Ectodermal cell (in vitro differentiated cells): ENCODE measurements at regions not wholly inside any gene's neighbourhood (a gene's known extent, or its start where the extent isn't known, plus 50 kb on each side); places are given as distances from the start of the nearest gene placed in this dataset.

Experiments
- H3K27ac ChIP-seq: 2 replicates; pipeline ENCODE4 v1.7.0; 2013; ENCODE audit warnings: mild to moderate bottlenecking, low read depth, low read length; ENCODE audit not compliant: insufficient read depth, poor library complexity, severe bottlenecking
- H3K27me3 ChIP-seq: 2 replicates; pipeline ENCODE4 v1.7.0; 2013; ENCODE audit warnings: mild to moderate bottlenecking, low read length; ENCODE audit not compliant: insufficient read depth, control insufficient read depth, poor library complexity, severe bottlenecking
- H3K36me3 ChIP-seq: one replicate; pipeline ENCODE4 v1.7.0; 2013; ENCODE audit warnings: low read length; ENCODE audit not compliant: control insufficient read depth, insufficient read depth
- H3K4me1 ChIP-seq: one replicate; pipeline ENCODE4 v1.7.0; 2013; ENCODE audit warnings: low read length; ENCODE audit not compliant: control insufficient read depth, insufficient read depth
- H3K4me3 ChIP-seq: 2 replicates; pipeline ENCODE4 v1.7.0; 2013; ENCODE audit warnings: low read depth, low read length, control low read depth; ENCODE audit not compliant: insufficient read depth
- H3K9me3 ChIP-seq: 2 replicates; pipeline ENCODE4 v1.7.0; 2013; ENCODE audit warnings: mild to moderate bottlenecking, low read length, moderate library complexity; ENCODE audit not compliant: control insufficient read depth
- whole genome bisulfite sequencing, 2 experiments: methylation state at CpG; one replicate each; pipeline ENCODE4 v1.1.7; 2013; ENCODE audit warnings: missing lambda C conversion rate in 2 of 2; 5-methylcytosine and 5-hydroxymethylcytosine counted together

- peaks cover 13% of the 10 kb centered on the region for H3K4me1 ChIP-seq
- H3K36me3 ChIP-seq, result no peaks in the 10 kb centered on the region
These were observed 80.0 kb downstream of the PLXNA1 start for GRCh38 chr3:127062926-127063325.

GRCh38 chr3:127063916-127064315 lies 81.0 kb downstream of the PLXNA1 start:
- Histone ChIP-seq H3K36me3 (no peaks in the 10 kb centered on the region), H3K27me3 (no peaks in the 10 kb centered on the region), H3K27ac (no peak overlapping the region), H3K9me3 (no peaks in the 10 kb centered on the region), H3K4me1 (peaks cover 13% of the 10 kb centered on the region), H3K4me3 (no peak overlapping the region)
- WGBS, 2 experiments, result 82 to 96% methylated on average over 4 of the region's 4 CpGs

More at GRCh38 chr3:127062926-127063325, 80.0 kb downstream of the PLXNA1 start:
- Histone ChIP-seq H3K9me3 (no peaks in the 10 kb centered on the region), H3K27me3 (no peaks in the 10 kb centered on the region), H3K27ac (no peak overlapping the region), H3K4me3 (no peak overlapping the region)
- WGBS, 2 experiments, result 88 to 89% methylated on average over 13 of the region's 13 CpGs

DNA sequence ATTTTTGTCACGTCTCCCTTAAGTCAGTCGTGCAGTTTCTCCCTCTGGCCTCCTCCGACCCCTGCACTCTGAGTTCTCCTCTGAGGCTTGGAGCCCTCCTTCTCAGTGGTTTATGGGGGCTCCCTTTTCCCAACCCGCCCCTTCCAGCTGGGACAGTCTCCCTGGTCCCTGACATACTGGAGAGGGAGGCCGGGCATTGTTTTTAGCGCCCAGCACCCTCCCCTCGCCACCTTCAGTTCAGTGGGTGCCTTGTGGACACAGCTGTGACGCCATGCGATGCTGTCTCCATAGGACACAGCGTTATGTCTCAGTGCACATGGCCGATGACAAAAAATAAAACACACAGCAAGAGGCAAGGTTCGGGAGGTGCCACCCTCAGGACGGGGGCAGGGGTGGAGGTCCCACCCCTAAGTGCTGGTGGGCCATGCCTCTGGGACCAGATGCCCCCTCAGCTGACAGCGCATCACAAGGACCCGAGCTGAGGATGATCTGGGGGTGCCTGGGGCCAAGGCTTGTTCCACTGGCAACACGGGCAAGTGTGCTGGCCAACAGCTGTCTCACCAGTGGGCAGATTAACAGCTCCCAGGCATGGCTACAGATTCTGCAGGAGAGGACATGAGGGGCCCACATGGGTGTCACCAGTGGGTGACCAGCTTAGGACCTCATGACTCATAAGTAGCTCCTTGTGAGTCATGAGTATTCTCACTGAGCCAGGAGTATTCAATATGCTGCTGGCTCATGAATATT lies 81.6 kb downstream of the PLXNA1 start:
- WGBS, 2 experiments, result 94% methylated on average over 16 of the region's 16 CpGs

DNA sequence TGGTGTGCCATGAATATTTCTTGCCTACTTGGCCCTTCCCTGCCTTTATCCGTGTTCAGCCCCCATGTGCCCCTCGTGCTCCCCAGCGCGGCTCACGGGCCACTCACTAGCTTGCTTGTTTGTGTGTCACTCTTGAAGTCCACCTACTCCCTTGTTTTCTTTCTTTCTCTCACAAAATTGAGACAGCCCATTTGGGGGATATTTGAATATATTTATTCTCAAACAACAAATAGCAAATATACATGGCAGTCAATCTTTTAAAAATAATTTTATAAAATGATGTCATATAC lies 82.2 kb downstream of the PLXNA1 start:
- no peaks in the 10 kb centered on the region for H3K27me3 ChIP-seq
- 93 to 100% methylated on average over 5 of the region's 5 CpGs for WGBS, 2 experiments
- H3K4me3 ChIP-seq, result no peak overlapping the region
- H3K36me3 ChIP-seq, result no peaks in the 10 kb centered on the region
- H3K27ac ChIP-seq, result no peak overlapping the region
- H3K4me1 ChIP-seq, result peaks cover 13% of the 10 kb centered on the region
- H3K9me3 ChIP-seq, result no peaks in the 10 kb centered on the region

More for the DNA sequence above, 81.6 kb downstream of the PLXNA1 start:
- Histone ChIP-seq H3K27ac (no peak overlapping the region), H3K4me1 (peaks cover 13% of the 10 kb centered on the region), H3K4me3 (no peak overlapping the region), H3K9me3 (no peaks in the 10 kb centered on the region), H3K36me3 (no peaks in the 10 kb centered on the region), H3K27me3 (no peaks in the 10 kb centered on the region)

DNA sequence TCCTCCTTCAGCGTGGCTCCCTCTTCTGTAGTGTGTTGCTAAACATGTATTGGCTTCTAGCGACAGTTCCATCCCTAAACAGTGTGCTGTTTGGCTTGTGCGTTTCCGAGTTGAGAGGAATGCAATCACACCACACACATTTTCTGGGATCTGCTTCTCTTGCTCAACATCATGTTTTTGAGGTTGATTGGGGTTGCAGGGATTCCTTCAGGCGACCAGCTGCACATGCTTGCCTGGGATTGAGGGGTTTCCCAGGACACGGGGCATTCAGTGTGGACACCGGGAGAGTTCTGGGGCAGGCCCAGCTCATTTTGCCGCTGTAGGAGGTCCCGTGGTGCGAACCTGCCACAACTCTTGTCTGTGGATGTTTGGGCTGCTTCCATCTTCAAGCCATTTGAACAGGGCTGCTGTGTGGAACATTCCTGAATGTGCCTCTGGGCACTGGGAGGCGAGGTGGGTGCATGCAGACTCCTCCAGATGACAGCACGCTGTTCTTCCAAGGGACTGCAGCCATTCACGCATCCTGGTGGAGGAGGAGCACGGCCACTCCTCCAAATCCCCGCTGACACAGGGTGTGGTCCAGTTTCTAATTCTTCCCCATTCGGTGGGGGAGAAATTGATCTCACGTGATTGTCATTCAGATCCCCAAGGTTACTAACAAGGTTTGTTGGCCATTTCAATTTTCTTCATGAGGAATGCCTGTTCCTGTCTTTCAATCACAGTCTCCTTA lies 82.8 kb downstream of the PLXNA1 start:
- Histone ChIP-seq H3K4me1 (peaks cover 13% of the 10 kb centered on the region), H3K4me3 (no peak overlapping the region), H3K9me3 (no peaks in the 10 kb centered on the region), H3K27me3 (no peaks in the 10 kb centered on the region), H3K27ac (no peak overlapping the region), H3K36me3 (no peaks in the 10 kb centered on the region)
- 77 to 79% methylated on average over 17 of the region's 17 CpGs for WGBS, 2 experiments

GRCh38 chr3:127066635-127067034 lies 83.7 kb downstream of the PLXNA1 start:
- no peaks in the 10 kb centered on the region for H3K9me3 ChIP-seq
- H3K27me3 ChIP-seq, result no peaks in the 10 kb centered on the region
- H3K27ac ChIP-seq, result no peak overlapping the region
- H3K4me3 ChIP-seq, result no peak overlapping the region
- H3K4me1 ChIP-seq, result peaks cover 11% of the 10 kb centered on the region
- no peaks in the 10 kb centered on the region for H3K36me3 ChIP-seq

- Histone ChIP-seq H3K4me3 (no peak overlapping the region), H3K27me3 (no peaks in the 10 kb centered on the region), H3K9me3 (no peaks in the 10 kb centered on the region), H3K4me1 (peaks cover 6% of the 10 kb centered on the region), H3K36me3 (no peaks in the 10 kb centered on the region), H3K27ac (no peak overlapping the region)
- WGBS, 2 experiments, result 93 to 96% methylated on average over 10 of the region's 10 CpGs
These were observed 84.4 kb downstream of the PLXNA1 start for GRCh38 chr3:127067116-127067910.

GRCh38 chr3:127068111-127068810 lies 85.3 kb downstream of the PLXNA1 start:
- Histone ChIP-seq H3K27me3 (no peaks in the 10 kb centered on the region), H3K4me1 (peaks cover 6% of the 10 kb centered on the region), H3K4me3 (no peak overlapping the region), H3K36me3 (no peaks in the 10 kb centered on the region), H3K27ac (no peak overlapping the region), H3K9me3 (no peaks in the 10 kb centered on the region)
- 92 to 93% methylated on average over 15 of the region's 15 CpGs for WGBS, 2 experiments

GRCh38 chr3:127068871-127069270 lies 86.0 kb downstream of the PLXNA1 start:
- H3K4me1 ChIP-seq, result peaks cover 6% of the 10 kb centered on the region
- WGBS, 2 experiments, result 85 to 89% methylated on average over 9 of the region's 9 CpGs
- no peak overlapping the region for H3K27ac ChIP-seq
- no peaks in the 10 kb centered on the region for H3K27me3 ChIP-seq
- no peaks in the 10 kb centered on the region for H3K36me3 ChIP-seq
- no peak overlapping the region for H3K4me3 ChIP-seq
- H3K9me3 ChIP-seq, result no peaks in the 10 kb centered on the region
